Adrenal gland (tissue), 9 donors: ENCODE measurements at regions not wholly inside any gene's neighbourhood (a gene's known extent, or its start where the extent isn't known, plus 50 kb on each side); places are given as distances from the start of the nearest gene placed in this dataset.

ENCODE experiments used
- DNase-seq, 7 donors: peaks; one replicate each; pipeline ENCODE4 v3.0.0-alpha.2; 2019 to 2020
- H3K27ac ChIP-seq, 5 donors: fragments of 200-600 bp; sonication (generic) in 4 of 5; 1 replicate in 3 of 5; 2 replicates in 2 of 5; pipeline versions ENCODE4 v1.5.1 to v1.8.0; 2016 to 2020; ENCODE audit warnings: mild to moderate bottlenecking in 1 of 5
- H3K27me3 ChIP-seq: fragments of 200-600 bp; 2 replicates; pipeline ENCODE4 v1.8.0; 2021
- H3K36me3 ChIP-seq, 2 donors: fragments of 200-600 bp; replicated peaks in 1 of 2; 1 replicate in 1 of 2; 2 replicates in 1 of 2; pipeline versions ENCODE4 v1.5.1 to v1.8.0; 2018 to 2022
- H3K4me1 ChIP-seq, 2 donors: fragments of 200-600 bp; replicated peaks in 1 of 2; 1 replicate in 1 of 2; 2 replicates in 1 of 2; pipeline versions ENCODE4 v1.5.1 to v1.8.0; 2018 to 2021
- H3K4me3 ChIP-seq, 4 donors: fragments of 200-600 bp; sonication (generic) in 3 of 4; one replicate each; pipeline ENCODE4 v1.5.1; 2016 to 2018
- H3K9me3 ChIP-seq, 3 donors: fragments of 200-600 bp; sonication (generic) in 1 of 3; replicated peaks in 1 of 3; 1 replicate in 2 of 3; 2 replicates in 1 of 3; pipeline versions ENCODE4 v1.5.1 to v1.8.0; 2016 to 2021
- POLR2A ChIP-seq, 2 donors: fragments of 450-650 bp; IDR thresholded peaks; one replicate each; pipeline ENCODE4 v1.6.1; 2017; ENCODE audit warnings: antibody characterized with exemption in 2 of 2, mild to moderate bottlenecking in 2 of 2, moderate library complexity in 1 of 2
- WGBS, 4 donors: extraction: QIAGEN DNeasy Blood & Tissue Kit in 2 of 4; methylation state at CpG; one replicate each; pipeline versions ENCODE4 v1.1.5 to v1.1.7; 2013 to 2017; 5-methylcytosine and 5-hydroxymethylcytosine counted together
- intact Hi-C, 2 donors: fragments of 100-400 bp; cut with DNase I; formaldehyde crosslinking; loops; one replicate each; pipeline versions ENCODE4 v1.14.1 to v1.15.0; 2022 to 2023
- TF ChIP-seq, protein P1 (sequence below), 6 experiments: fragments of 450-650 bp in 4 of 6; fragments of 200-600 bp in 2 of 6; sonication (generic) in 1 of 6; IDR thresholded peaks; 1 replicate in 5 of 6; 2 replicates in 1 of 6; pipeline versions ENCODE4 v1.5.1 to v1.8.0; 2016 to 2021; ENCODE audit warnings: antibody characterized with exemption in 6 of 6, mild to moderate bottlenecking in 2 of 6, moderate library complexity in 1 of 6
- donor health status: healthy with polysubstance abuse.
- donor health status: Bipolar disorder and iron deficiency.
- donor health status: DM: yes; HTN: yes; CAD: no.
- donor health status: DM: no; HTN: no; CAD: no.
- donor health status: DM: no; HTN: no; CAD: no.

DNA sequence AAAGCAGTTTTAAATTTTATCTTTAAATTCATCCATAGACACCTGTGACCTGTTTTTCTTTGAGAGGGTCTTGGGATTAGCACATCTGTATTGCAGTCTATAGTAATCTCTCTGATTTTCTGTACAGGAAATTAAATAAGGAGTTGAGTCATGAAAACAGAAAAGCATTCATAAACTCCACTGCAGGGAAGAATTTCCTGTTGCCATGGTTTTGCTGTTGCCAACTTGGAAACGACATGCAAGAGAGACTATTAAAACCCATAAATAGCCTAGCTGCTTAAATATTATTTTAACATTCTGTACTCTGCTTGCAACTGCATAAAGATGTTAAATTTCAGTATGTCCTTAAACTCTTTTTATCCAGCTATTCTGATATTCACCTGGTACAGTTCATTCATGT is 281.0 kb upstream of the RGS6 start:
- peak in 6 of 7 donors; percentile 35 to 71 (median 40) for DNase-seq
- TF ChIP-seq POLR2A (IDR thresholded peaks at IDR 0.05): no peak
- TF ChIP-seq, protein P1, sequence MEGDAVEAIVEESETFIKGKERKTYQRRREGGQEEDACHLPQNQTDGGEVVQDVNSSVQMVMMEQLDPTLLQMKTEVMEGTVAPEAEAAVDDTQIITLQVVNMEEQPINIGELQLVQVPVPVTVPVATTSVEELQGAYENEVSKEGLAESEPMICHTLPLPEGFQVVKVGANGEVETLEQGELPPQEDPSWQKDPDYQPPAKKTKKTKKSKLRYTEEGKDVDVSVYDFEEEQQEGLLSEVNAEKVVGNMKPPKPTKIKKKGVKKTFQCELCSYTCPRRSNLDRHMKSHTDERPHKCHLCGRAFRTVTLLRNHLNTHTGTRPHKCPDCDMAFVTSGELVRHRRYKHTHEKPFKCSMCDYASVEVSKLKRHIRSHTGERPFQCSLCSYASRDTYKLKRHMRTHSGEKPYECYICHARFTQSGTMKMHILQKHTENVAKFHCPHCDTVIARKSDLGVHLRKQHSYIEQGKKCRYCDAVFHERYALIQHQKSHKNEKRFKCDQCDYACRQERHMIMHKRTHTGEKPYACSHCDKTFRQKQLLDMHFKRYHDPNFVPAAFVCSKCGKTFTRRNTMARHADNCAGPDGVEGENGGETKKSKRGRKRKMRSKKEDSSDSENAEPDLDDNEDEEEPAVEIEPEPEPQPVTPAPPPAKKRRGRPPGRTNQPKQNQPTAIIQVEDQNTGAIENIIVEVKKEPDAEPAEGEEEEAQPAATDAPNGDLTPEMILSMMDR (IDR thresholded peaks at IDR 0.05): no peak
- peaks cover 0 to 5% (median 0%) of the 10 kb centered on the region in 3 donors for H3K9me3 ChIP-seq
- no peak overlapping the region for H3K4me3 ChIP-seq
- H3K4me1 ChIP-seq: peaks cover 0 to 15% of the 10 kb centered on the region in 2 donors
- WGBS, 4 donors: 24 to 42% (median 29%) methylated on average over 1 of the region's 1 CpG
- intact Hi-C loops: no loop called here
- peak overlapping the region in 2 of 5 donors; percentile 30 to 47 for H3K27ac ChIP-seq
- no peaks in the 10 kb centered on the region for H3K36me3 ChIP-seq
- H3K27me3 ChIP-seq: no peaks in the 10 kb centered on the region

DNA sequence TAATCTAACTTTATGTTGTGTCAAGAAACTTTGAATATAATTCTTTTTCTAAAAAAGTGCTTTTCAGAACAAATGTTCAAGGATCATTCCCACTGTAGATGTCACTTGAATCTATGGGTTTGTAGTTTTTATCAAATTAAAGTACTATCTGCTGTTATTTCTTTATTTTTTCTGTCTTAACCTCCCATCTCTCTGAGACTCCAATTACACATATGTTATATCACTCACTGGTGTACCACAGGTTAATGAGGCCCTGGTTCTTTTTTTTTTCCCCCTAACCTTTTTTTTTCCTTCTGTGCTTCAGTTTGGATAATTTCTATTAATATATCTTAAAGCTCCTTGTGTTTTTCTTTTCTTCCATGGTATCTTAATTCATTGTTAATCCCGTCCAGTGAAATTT is 279.9 kb upstream of the RGS6 start:
- H3K36me3 ChIP-seq: no peaks in the 10 kb centered on the region
- 95 to 100% (median 98%) methylated on average over 1 of the region's 1 CpG for WGBS, 4 donors
- H3K27ac ChIP-seq: no peak overlapping the region
- peaks cover 0 to 15% of the 10 kb centered on the region in 2 donors for H3K4me1 ChIP-seq
- intact Hi-C loops: no loop called here
- peaks cover 0 to 5% (median 0%) of the 10 kb centered on the region in 3 donors for H3K9me3 ChIP-seq
- TF ChIP-seq, protein P1 (IDR thresholded peaks at IDR 0.05): no peak
- no peak for TF ChIP-seq POLR2A (IDR thresholded peaks at IDR 0.05)
- H3K4me3 ChIP-seq: no peak overlapping the region
- DNase-seq: no peak
- no peaks in the 10 kb centered on the region for H3K27me3 ChIP-seq

DNA sequence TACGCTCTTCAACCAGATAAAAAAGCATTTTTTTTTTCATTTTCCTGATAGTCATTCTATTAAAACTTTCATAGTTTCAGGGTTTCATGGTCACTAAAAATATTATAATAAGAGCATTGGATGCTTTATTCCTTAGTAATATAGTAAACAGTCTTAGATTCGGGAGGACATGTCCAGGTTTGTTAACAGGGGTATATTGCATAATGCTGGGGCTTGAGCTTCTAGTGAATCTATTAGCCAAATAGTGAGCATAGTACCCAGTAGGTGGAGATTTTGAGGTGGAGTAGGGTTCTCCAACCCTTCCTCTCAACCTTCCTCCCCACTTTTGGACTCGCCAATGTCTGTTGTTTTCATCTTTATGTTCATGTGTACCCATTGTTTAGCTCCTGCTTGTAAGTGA is 277.4 kb upstream of the RGS6 start:
- Histone ChIP-seq H3K27me3 (no peaks in the 10 kb centered on the region), H3K9me3 (peaks cover 0 to 5% (median 0%) of the 10 kb centered on the region in 3 donors), H3K27ac (no peak overlapping the region), H3K4me3 (no peak overlapping the region), H3K4me1 (peaks cover 12 to 26% of the 10 kb centered on the region in 2 donors), H3K36me3 (no peaks in the 10 kb centered on the region)
- intact Hi-C loops: no loop called here
- no peak for DNase-seq
- no peak for TF ChIP-seq POLR2A (IDR thresholded peaks at IDR 0.05)
- TF ChIP-seq, protein P1 (IDR thresholded peaks at IDR 0.05): no peak
- WGBS, 4 donors: 93 to 100% (median 95%) methylated on average over 3 of the region's 3 CpGs

DNA sequence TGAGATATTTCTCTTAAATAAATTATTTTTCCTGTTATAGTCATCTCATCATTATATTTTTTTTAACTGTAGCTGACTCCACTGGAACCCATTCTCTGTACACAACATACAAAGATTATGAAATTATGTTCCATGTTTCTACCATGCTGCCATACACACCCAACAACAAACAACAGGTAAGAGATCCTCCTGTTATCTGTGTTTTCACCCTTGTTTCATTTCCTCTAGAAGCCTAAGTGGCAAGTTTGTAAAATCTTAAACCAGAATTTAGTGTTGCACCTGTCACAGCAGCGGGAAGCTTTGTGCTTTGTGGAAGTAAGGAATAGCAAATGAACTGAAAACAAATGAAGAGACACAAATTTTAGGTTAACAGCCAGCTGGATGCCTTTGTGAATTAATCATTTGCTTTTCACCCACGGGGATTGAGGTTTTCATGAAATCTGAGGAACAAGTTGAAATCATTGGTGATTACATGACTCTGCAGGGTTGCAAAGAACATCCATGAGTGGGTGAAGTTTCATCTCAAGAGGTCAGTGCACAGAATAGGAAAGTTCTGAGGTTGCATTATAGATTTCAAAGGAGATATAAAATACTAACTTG is 273.9 kb upstream of the RGS6 start:
- Histone ChIP-seq H3K4me3 (no peak overlapping the region), H3K27ac (no peak overlapping the region), H3K27me3 (no peaks in the 10 kb centered on the region), H3K4me1 (peaks cover 11 to 12% of the 10 kb centered on the region in 2 donors), H3K9me3 (no peaks in the 10 kb centered on the region), H3K36me3 (peaks cover 0 to 4% of the 10 kb centered on the region in 2 donors)
- intact Hi-C loops: no loop called here
- TF ChIP-seq POLR2A (IDR thresholded peaks at IDR 0.05): no peak
- TF ChIP-seq, protein P1 (IDR thresholded peaks at IDR 0.05): no peak
- 66 to 75% (median 71%) methylated on average over 2 of the region's 2 CpGs for WGBS, 4 donors
- no peak for DNase-seq
